ENCODE measurements at regions not wholly inside any gene's neighbourhood (a gene's known extent, or its start where the extent isn't known, plus 50 kb on each side); places are given as distances from the start of the nearest gene placed in this dataset.

- H3K14ac ChIP-seq (ENCODE audit: insufficient read depth, low read length), result no peak overlapping the region
- no peak overlapping the region for H3T11ph ChIP-seq (ENCODE audit: low read length)
- H4K8ac ChIP-seq (replicated peaks; ENCODE audit: insufficient read length, low read depth, low read length), result no peak overlapping the region
- no peaks in the 10 kb centered on the region for H4K20me1 ChIP-seq (ENCODE audit: control insufficient read depth, insufficient read depth, insufficient read length)
- no peak overlapping the region for H2BK20ac ChIP-seq (ENCODE audit: low read depth, low read length, poor library complexity, severe bottlenecking)
- H3K4me3 Mint-ChIP-seq, result no peak overlapping the region
- no peak overlapping the region for H2BK15ac ChIP-seq (ENCODE audit: low read depth, low read length)
- no peak overlapping the region for H3K4ac ChIP-seq (ENCODE audit: low read depth, low read length)
- no peak overlapping the region for H2AK5ac ChIP-seq (ENCODE audit: insufficient read length, low read length)
- H2AFZ ChIP-seq (ENCODE audit: low read length), result no peak overlapping the region
- no peaks in the 10 kb centered on the region for H3K27me3 ChIP-seq (ENCODE audit: insufficient read depth, low read length)
- H4K91ac ChIP-seq (ENCODE audit: insufficient read length, low read depth, low read length), result no peak overlapping the region
- H2BK5ac ChIP-seq (ENCODE audit: insufficient read length, low read length), result no peak overlapping the region
- H3K9me3 Mint-ChIP-seq, result no peaks in the 10 kb centered on the region
- H3K18ac ChIP-seq (ENCODE audit: insufficient read length, low read depth, low read length), result no peak overlapping the region
- WGBS (ENCODE audit: extremely low coverage, insufficient read length, low lambda C conversion rate), result no CpG with 5 or more reads among the region's 3 CpGs
- H3K23ac ChIP-seq (ENCODE audit: insufficient read length, low read depth, low read length), result no peak overlapping the region
- no peak overlapping the region for H4K5ac ChIP-seq (ENCODE audit: insufficient read length, low read depth, low read length)
- no peak overlapping the region for H2BK12ac ChIP-seq (ENCODE audit: insufficient read length, low read depth, low read length)
- no peaks in the 10 kb centered on the region for H3K23me2 ChIP-seq (ENCODE audit: insufficient read length, low read depth, low read length, poor library complexity, severe bottlenecking)
- no peaks in the 10 kb centered on the region for H3K36me3 Mint-ChIP-seq (ENCODE audit: insufficient read depth in 1 of 3, low read depth in 3 of 3)
- H3K4me1 Mint-ChIP-seq, result no peaks in the 10 kb centered on the region
- DNase-seq, result no peak
- H3K79me1 ChIP-seq (ENCODE audit: insufficient read depth, low read depth, low read length, poor library complexity, severe bottlenecking), result no peaks in the 10 kb centered on the region
- H3K4me2 ChIP-seq (ENCODE audit: insufficient read depth, insufficient read length, low read length), result no peak overlapping the region
- H3K4me1 ChIP-seq (ENCODE audit: insufficient read depth, low read length), result no peaks in the 10 kb centered on the region
- no peak overlapping the region for H3K9ac ChIP-seq (ENCODE audit: extremely low read depth, insufficient read length, low read length)
- no peak overlapping the region for H3K27ac Mint-ChIP-seq
- H3K27me3 Mint-ChIP-seq (ENCODE audit: low read depth), result peaks cover 1% of the 10 kb centered on the region; the same call in 1 of the 2 replicates
- no peaks in the 10 kb centered on the region for H3K79me2 ChIP-seq (ENCODE audit: insufficient read depth, low read length)
- no peak for TF ChIP-seq CTCF (conservative IDR thresholded peaks at IDR 0.05)
- no peaks in the 10 kb centered on the region for H3K9me3 ChIP-seq (ENCODE audit: control insufficient read depth, low read depth, low read length)
- H3K27ac ChIP-seq (ENCODE audit: insufficient read length, low read depth, low read length), result no peak overlapping the region
- H2BK120ac ChIP-seq (ENCODE audit: low read depth, low read length, poor library complexity, severe bottlenecking), result no peak overlapping the region
- H3K56ac ChIP-seq (ENCODE audit: insufficient read length, low read depth, low read length), result no peak overlapping the region
Measured at GRCh38 chr13:70336866-70337265, 228.6 kb upstream of the KLHL1 start.
